Fibroblast of the aortic adventitia (primary cell): ENCODE measurements at regions not wholly inside any gene's neighbourhood (a gene's known extent, or its start where the extent isn't known, plus 50 kb on each side); places are given as distances from the start of the nearest gene placed in this dataset.

ENCODE experiments used
- DNase-seq: peaks from one replicate; pipeline ENCODE4 v3.0.0-alpha.2; 2010; ENCODE audit warnings: low read depth
- H3K4me3 ChIP-seq: 2 replicates; pipeline ENCODE4 v1.5.1; 2011; ENCODE audit warnings: low read depth, mild to moderate bottlenecking, control low read depth, low read length, moderate library complexity
- TF ChIP-seq, protein P1 (sequence below): IDR thresholded peaks from 2 replicates; pipeline ENCODE4 v1.5.1; 2011; ENCODE audit warnings: mild to moderate bottlenecking, low read length, control low read depth, inconsistent platforms; ENCODE audit not compliant: insufficient read depth

DNA sequence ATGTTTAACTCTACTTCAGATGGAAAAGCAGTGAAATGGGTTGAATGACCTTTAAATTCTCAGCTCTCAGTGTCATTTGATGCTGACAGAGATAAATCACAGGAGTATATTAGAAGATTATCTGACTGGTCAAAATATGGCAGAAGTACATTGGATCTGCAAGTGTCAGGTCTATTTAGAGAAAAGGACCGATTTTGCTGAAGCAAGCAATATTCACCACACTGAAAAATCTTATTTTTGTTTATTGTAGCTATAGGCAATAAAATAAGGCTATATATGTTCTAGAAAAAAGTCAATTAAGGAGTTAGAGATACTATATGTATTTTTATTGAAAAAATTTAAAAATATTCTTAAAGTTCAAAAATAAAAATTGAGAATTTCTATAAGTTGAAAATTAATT is 325.3 kb downstream of the CXXC4 start:
- TF ChIP-seq, protein P1, sequence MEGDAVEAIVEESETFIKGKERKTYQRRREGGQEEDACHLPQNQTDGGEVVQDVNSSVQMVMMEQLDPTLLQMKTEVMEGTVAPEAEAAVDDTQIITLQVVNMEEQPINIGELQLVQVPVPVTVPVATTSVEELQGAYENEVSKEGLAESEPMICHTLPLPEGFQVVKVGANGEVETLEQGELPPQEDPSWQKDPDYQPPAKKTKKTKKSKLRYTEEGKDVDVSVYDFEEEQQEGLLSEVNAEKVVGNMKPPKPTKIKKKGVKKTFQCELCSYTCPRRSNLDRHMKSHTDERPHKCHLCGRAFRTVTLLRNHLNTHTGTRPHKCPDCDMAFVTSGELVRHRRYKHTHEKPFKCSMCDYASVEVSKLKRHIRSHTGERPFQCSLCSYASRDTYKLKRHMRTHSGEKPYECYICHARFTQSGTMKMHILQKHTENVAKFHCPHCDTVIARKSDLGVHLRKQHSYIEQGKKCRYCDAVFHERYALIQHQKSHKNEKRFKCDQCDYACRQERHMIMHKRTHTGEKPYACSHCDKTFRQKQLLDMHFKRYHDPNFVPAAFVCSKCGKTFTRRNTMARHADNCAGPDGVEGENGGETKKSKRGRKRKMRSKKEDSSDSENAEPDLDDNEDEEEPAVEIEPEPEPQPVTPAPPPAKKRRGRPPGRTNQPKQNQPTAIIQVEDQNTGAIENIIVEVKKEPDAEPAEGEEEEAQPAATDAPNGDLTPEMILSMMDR: no peak
- DNase-seq: no peak
- no peak overlapping the region for H3K4me3 ChIP-seq

DNA sequence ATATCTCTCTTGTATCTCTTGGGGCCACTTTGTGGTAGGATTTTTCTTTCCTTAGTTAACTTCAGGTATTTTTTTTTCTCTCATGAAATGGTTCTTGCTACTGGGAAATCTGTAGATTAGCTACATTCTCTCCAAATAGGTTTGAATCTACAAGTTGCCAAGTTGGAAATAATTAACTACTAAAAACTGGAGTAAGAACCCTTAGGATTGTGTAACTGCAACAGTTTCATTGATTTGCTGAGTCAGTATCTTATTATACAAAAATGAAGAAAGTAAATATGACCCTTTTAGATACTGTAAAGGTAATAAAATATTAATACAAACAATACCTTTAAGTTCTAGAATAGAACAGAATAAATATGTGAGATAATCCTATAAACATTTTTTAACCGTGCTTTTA is 327.9 kb downstream of the CXXC4 start:
- no peak overlapping the region for H3K4me3 ChIP-seq
- TF ChIP-seq, protein P1: no peak

GRCh38 chr4:104163820-104164219 is 330.9 kb downstream of the CXXC4 start:
- no peak overlapping the region for H3K4me3 ChIP-seq
- TF ChIP-seq, protein P1: no peak
- no peak for DNase-seq

More for the DNA sequence above, 327.9 kb downstream of the CXXC4 start:
- DNase-seq: no peak

GRCh38 chr4:104146048-104146447 is 348.6 kb downstream of the CXXC4 start:
- no peak overlapping the region for H3K4me3 ChIP-seq
- TF ChIP-seq, protein P1: no peak
- no peak for DNase-seq

- TF ChIP-seq, protein P1: no peak
- no peak overlapping the region for H3K4me3 ChIP-seq
- no peak for DNase-seq
These were observed 356.6 kb downstream of the CXXC4 start for GRCh38 chr4:104138116-104138515.

- no peak overlapping the region for H3K4me3 ChIP-seq
- no peak for DNase-seq
- TF ChIP-seq, protein P1: no peak
These were observed 365.5 kb downstream of the CXXC4 start for GRCh38 chr4:104129243-104129642.

DNA sequence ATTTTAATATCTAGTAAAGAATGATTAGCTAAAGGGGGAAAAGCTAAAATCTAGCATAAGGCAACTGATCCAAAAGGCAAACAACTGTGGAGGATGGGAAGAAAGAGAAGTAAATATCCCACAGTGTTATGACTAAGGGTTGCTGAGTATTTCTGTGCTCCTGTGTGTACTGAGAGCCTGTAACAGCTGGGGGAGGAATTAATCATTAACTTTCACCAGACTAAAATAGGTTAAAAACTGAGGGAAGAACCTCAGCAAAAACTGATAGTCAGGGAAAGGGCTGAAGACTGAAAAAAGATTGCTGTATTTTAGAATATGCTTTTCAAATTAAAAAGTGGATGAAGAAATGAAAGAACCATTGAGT is 365.9 kb downstream of the CXXC4 start:
- no peak overlapping the region for H3K4me3 ChIP-seq
- TF ChIP-seq, protein P1: no peak
- no peak for DNase-seq
